ENCODE measurements at regions not wholly inside any gene's neighbourhood (a gene's known extent, or its start where the extent isn't known, plus 50 kb on each side); places are given as distances from the start of the nearest gene placed in this dataset.

DNA sequence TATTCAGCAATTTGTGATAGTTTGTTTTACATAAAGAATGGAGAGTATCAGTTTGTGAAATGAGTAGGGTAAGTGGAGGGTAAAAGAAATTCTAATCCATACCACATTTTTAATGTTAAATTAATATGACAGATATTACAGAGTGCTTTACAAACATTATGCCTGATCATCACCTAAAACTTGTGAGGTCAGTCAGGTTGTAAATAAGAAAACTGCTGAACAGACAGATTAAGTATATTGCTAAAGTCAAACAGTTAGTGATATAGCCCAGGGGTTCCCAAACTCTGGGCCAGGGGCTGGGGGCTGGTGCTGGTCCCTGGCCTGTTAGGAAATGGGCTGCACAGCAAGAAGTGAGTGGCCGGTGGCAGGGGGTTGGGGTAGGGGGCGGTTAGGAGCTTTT is 273.6 kb downstream of the TRAM1L1 start:
- DNase-seq (ENCODE audit: low spot score), result no peak
- H2AFZ ChIP-seq, result no peak overlapping the region

DNA sequence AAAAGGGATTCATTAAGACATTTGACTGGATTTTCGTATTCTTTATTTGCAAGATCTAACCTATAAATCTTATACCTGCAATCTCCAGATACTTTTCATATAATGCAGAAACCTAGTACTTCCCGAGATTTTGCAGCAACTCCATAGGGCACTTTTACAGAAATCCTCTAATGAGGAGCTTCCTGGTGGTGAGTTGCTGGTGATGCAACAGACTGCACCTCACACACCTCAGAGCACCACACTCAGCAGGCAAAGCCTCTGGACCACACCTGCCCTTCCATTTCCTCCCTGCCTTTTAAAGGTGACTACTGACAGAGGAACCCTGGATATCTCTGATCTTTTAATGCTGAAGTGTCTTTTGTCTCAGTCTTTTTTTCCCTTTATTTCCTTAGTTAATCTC is 289.4 kb downstream of the TRAM1L1 start:
- 79% methylated on average over 2 of the region's 2 CpGs for WGBS (ENCODE audit: low lambda C conversion rate, missing lambda C conversion rate)
- Histone ChIP-seq H3K27me3 (no peaks in the 10 kb centered on the region), H3K4me3 (no peak overlapping the region)

More for the DNA sequence above, 273.6 kb downstream of the TRAM1L1 start:
- no peaks in the 10 kb centered on the region for H3K79me2 ChIP-seq
- no peaks in the 10 kb centered on the region for H3K9me3 ChIP-seq (ENCODE audit: low read depth)
- no peak overlapping the region for H3K27ac ChIP-seq
- H3K4me3 ChIP-seq, result no peak overlapping the region
- no peak overlapping the region for H3K4me2 ChIP-seq
- 70% methylated on average over 2 of the region's 2 CpGs for WGBS (ENCODE audit: low lambda C conversion rate, missing lambda C conversion rate)
- no peaks in the 10 kb centered on the region for H3K36me3 ChIP-seq (replicated peaks; ENCODE audit: insufficient read depth, low read depth)
- no peaks in the 10 kb centered on the region for H3K9me2 ChIP-seq (replicated peaks; ENCODE audit: insufficient read depth)
- TF ChIP-seq CTCF (IDR thresholded peaks at IDR 0.05; ENCODE audit: poor library complexity) (no peak), EZH2 (IDR thresholded peaks at IDR 0.05; ENCODE audit: borderline replicate concordance) (no peak), EZH2phosphoT487 (IDR thresholded peaks at IDR 0.05; ENCODE audit: low read depth, severe bottlenecking, unreplicated experiment) (no peak)
- H3K4me1 ChIP-seq (ENCODE audit: insufficient read depth), result no peaks in the 10 kb centered on the region
- H4K20me1 ChIP-seq (ENCODE audit: insufficient read depth, poor library complexity, severe bottlenecking), result no peaks in the 10 kb centered on the region
- no peaks in the 10 kb centered on the region for H3K27me3 ChIP-seq

DNA sequence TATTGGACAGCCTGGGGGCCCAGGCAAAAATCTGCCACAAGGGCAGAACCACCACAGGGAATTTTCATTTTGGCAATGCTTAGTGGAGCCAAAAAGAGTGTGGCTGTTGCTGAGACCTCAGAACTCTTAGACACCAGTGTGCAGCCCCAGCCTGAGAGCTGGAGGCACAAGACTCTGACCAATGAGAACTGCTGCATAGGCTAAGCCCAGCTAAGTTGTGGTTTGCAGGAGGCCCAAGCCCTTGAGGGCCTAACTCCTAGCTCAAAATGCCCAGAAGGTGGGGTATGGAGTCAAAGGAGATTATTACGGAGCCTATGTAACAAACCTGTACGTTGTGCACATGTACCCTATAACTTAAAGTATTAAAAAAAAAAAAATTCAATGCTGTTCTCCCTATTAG is 296.7 kb downstream of the TRAM1L1 start:
- no peak overlapping the region for H3K4me2 ChIP-seq
- no peak overlapping the region for H3K4me3 ChIP-seq
- TF ChIP-seq EZH2phosphoT487 (IDR thresholded peaks at IDR 0.05; ENCODE audit: low read depth, severe bottlenecking, unreplicated experiment), result no peak
- no peak for TF ChIP-seq CTCF (IDR thresholded peaks at IDR 0.05; ENCODE audit: poor library complexity)
- no peak for TF ChIP-seq EZH2 (IDR thresholded peaks at IDR 0.05; ENCODE audit: borderline replicate concordance)
- no peak overlapping the region for H3K27ac ChIP-seq
- H2AFZ ChIP-seq, result no peak overlapping the region
- H4K20me1 ChIP-seq (ENCODE audit: insufficient read depth, poor library complexity, severe bottlenecking), result no peaks in the 10 kb centered on the region
- H3K36me3 ChIP-seq (replicated peaks; ENCODE audit: insufficient read depth, low read depth), result no peaks in the 10 kb centered on the region
- no peaks in the 10 kb centered on the region for H3K27me3 ChIP-seq
- no peaks in the 10 kb centered on the region for H3K79me2 ChIP-seq
- no peak for DNase-seq (ENCODE audit: low spot score)
- H3K4me1 ChIP-seq (ENCODE audit: insufficient read depth), result no peaks in the 10 kb centered on the region
- WGBS (ENCODE audit: low lambda C conversion rate, missing lambda C conversion rate), result 98% methylated on average over 2 of the region's 2 CpGs
- no peaks in the 10 kb centered on the region for H3K9me3 ChIP-seq (ENCODE audit: low read depth)
- H3K9me2 ChIP-seq (replicated peaks; ENCODE audit: insufficient read depth), result no peaks in the 10 kb centered on the region

More for the DNA sequence above, 289.4 kb downstream of the TRAM1L1 start:
- TF ChIP-seq EZH2 (IDR thresholded peaks at IDR 0.05; ENCODE audit: borderline replicate concordance) (no peak), CTCF (IDR thresholded peaks at IDR 0.05; ENCODE audit: poor library complexity) (no peak), EZH2phosphoT487 (IDR thresholded peaks at IDR 0.05; ENCODE audit: low read depth, severe bottlenecking, unreplicated experiment) (no peak)
- no peaks in the 10 kb centered on the region for H3K9me2 ChIP-seq (replicated peaks; ENCODE audit: insufficient read depth)
- H3K36me3 ChIP-seq (replicated peaks; ENCODE audit: insufficient read depth, low read depth), result no peaks in the 10 kb centered on the region
- DNase-seq (ENCODE audit: low spot score), result no peak
- no peak overlapping the region for H3K4me2 ChIP-seq
- no peak overlapping the region for H3K27ac ChIP-seq
- H2AFZ ChIP-seq, result no peak overlapping the region
- no peaks in the 10 kb centered on the region for H3K4me1 ChIP-seq (ENCODE audit: insufficient read depth)
- H3K9me3 ChIP-seq (ENCODE audit: low read depth), result no peaks in the 10 kb centered on the region
- no peaks in the 10 kb centered on the region for H4K20me1 ChIP-seq (ENCODE audit: insufficient read depth, poor library complexity, severe bottlenecking)
- H3K79me2 ChIP-seq, result no peaks in the 10 kb centered on the region

DNA sequence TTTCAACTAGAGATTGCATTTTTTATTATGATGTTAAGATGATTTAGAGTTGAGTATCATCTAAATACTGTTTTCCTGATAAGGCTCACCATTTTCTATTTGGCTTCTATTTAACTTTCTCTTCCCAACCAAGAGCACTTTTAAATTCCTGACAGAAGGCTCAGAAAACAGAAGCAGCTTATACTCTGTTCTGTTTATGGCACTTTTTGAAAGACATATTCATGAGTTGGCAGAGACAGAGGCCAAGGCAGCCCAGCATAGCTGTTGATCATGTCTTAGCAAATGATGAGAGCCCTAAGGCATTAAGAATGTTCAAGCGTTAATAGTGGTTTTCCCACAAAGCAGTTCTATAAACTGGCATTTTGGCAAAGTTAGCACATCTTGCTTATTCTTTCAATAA is 330.3 kb downstream of the TRAM1L1 start:
- H3K9me3 ChIP-seq (ENCODE audit: low read depth), result no peaks in the 10 kb centered on the region
- H2AFZ ChIP-seq, result no peak overlapping the region
- H3K36me3 ChIP-seq (replicated peaks; ENCODE audit: insufficient read depth, low read depth), result no peaks in the 10 kb centered on the region
- H3K9me2 ChIP-seq (replicated peaks; ENCODE audit: insufficient read depth), result no peaks in the 10 kb centered on the region
- no peaks in the 10 kb centered on the region for H3K79me2 ChIP-seq
- no peaks in the 10 kb centered on the region for H3K27me3 ChIP-seq
- H3K4me3 ChIP-seq, result no peak overlapping the region
- no peaks in the 10 kb centered on the region for H3K4me1 ChIP-seq (ENCODE audit: insufficient read depth)
- H4K20me1 ChIP-seq (ENCODE audit: insufficient read depth, poor library complexity, severe bottlenecking), result no peaks in the 10 kb centered on the region
- no peak overlapping the region for H3K4me2 ChIP-seq
- no peak for DNase-seq (ENCODE audit: low spot score)
- TF ChIP-seq EZH2phosphoT487 (IDR thresholded peaks at IDR 0.05; ENCODE audit: low read depth, severe bottlenecking, unreplicated experiment) (no peak), EZH2 (IDR thresholded peaks at IDR 0.05; ENCODE audit: borderline replicate concordance) (no peak), CTCF (IDR thresholded peaks at IDR 0.05; ENCODE audit: poor library complexity) (no peak)
- WGBS (ENCODE audit: low lambda C conversion rate, missing lambda C conversion rate), result 45% methylated on average over 1 of the region's 1 CpG
- no peak overlapping the region for H3K27ac ChIP-seq

Data from hepatocyte (in vitro differentiated cells).